ENCODE measurements at regions not wholly inside any gene's neighbourhood (a gene's known extent, or its start where the extent isn't known, plus 50 kb on each side); places are given as distances from the start of the nearest gene placed in this dataset.

- intact Hi-C loops (cut with DNase I) = no loop called here
- WGBS, 2 donors = 67 to 72% methylated on average over 2 to 3 of the region's 3 CpGs
- TF ChIP-seq POLR2A (IDR thresholded peaks at IDR 0.05) = no peak
- TF ChIP-seq CTCF (IDR thresholded peaks at IDR 0.05) = no peak
- H3K27me3 ChIP-seq = no peaks in the 10 kb centered on the region
- no peak overlapping the region for H3K4me3 ChIP-seq
- H3K27ac ChIP-seq = no peak overlapping the region
- peaks cover 0 to 18% (median 0%) of the 10 kb centered on the region in 3 donors for H3K9me3 ChIP-seq
- ATAC-seq (no peak), DNase-seq (no peak)
- H3K36me3 ChIP-seq (replicated peaks in 1 of 2; ENCODE audit: insufficient read depth in 1 of 2, low read depth in 2 of 2) = no peaks in the 10 kb centered on the region
- H3K4me1 ChIP-seq = no peaks in the 10 kb centered on the region
Observed at GRCh38 chr9:22256381-22256780, 190.2 kb upstream of the DMRTA1 start.

- intact Hi-C loops (cut with DNase I) = no loop called here
- TF ChIP-seq POLR2A (IDR thresholded peaks at IDR 0.05) (no peak), CTCF (IDR thresholded peaks at IDR 0.05) (no peak)
- H3K4me3 ChIP-seq = no peak overlapping the region
- H3K4me1 ChIP-seq = no peaks in the 10 kb centered on the region
- H3K27me3 ChIP-seq = no peaks in the 10 kb centered on the region
- no peak overlapping the region for H3K27ac ChIP-seq
- DNase-seq (no peak), ATAC-seq (no peak)
- H3K9me3 ChIP-seq = peaks cover 0 to 15% (median 0%) of the 10 kb centered on the region in 3 donors
- H3K36me3 ChIP-seq (replicated peaks in 1 of 2; ENCODE audit: insufficient read depth in 1 of 2, low read depth in 2 of 2) = no peaks in the 10 kb centered on the region
Observed at GRCh38 chr9:22257026-22257816, 189.4 kb upstream of the DMRTA1 start.

GRCh38 chr9:22265038-22265437 lies 181.6 kb upstream of the DMRTA1 start:
- Histone ChIP-seq H3K27ac (no peak overlapping the region), H3K4me3 (no peak overlapping the region), H3K36me3 (replicated peaks in 1 of 2; ENCODE audit: insufficient read depth in 1 of 2, low read depth in 2 of 2) (no peaks in the 10 kb centered on the region), H3K9me3 (peaks cover 0 to 4% (median 0%) of the 10 kb centered on the region in 3 donors), H3K27me3 (no peaks in the 10 kb centered on the region), H3K4me1 (no peaks in the 10 kb centered on the region)
- DNase-seq (no peak), ATAC-seq (no peak)
- TF ChIP-seq POLR2A (IDR thresholded peaks at IDR 0.05) = no peak
- no peak for TF ChIP-seq CTCF (IDR thresholded peaks at IDR 0.05)
- intact Hi-C loops (cut with DNase I) = no loop called here

GRCh38 chr9:22265534-22265933 lies 181.1 kb upstream of the DMRTA1 start:
- Histone ChIP-seq H3K4me3 (no peak overlapping the region), H3K27ac (no peak overlapping the region), H3K9me3 (peaks cover 0 to 4% (median 0%) of the 10 kb centered on the region in 3 donors), H3K4me1 (no peaks in the 10 kb centered on the region), H3K27me3 (no peaks in the 10 kb centered on the region), H3K36me3 (replicated peaks in 1 of 2; ENCODE audit: insufficient read depth in 1 of 2, low read depth in 2 of 2) (no peaks in the 10 kb centered on the region)
- DNase-seq (no peak), ATAC-seq (no peak)
- WGBS, 2 donors = 51 to 56% methylated on average over 2 of the region's 2 CpGs
- no peak for TF ChIP-seq POLR2A (IDR thresholded peaks at IDR 0.05)
- no peak for TF ChIP-seq CTCF (IDR thresholded peaks at IDR 0.05)
- intact Hi-C loops (cut with DNase I) = no loop called here

- H3K27ac ChIP-seq = no peak overlapping the region
- ATAC-seq (no peak), DNase-seq (no peak)
- no peak for TF ChIP-seq POLR2A (IDR thresholded peaks at IDR 0.05)
- TF ChIP-seq CTCF (IDR thresholded peaks at IDR 0.05) = no peak
- no peaks in the 10 kb centered on the region for H3K36me3 ChIP-seq (replicated peaks in 1 of 2; ENCODE audit: insufficient read depth in 1 of 2, low read depth in 2 of 2)
- no peaks in the 10 kb centered on the region for H3K9me3 ChIP-seq
- no peaks in the 10 kb centered on the region for H3K4me1 ChIP-seq
- intact Hi-C loops (cut with DNase I) = no loop called here
- 88 to 89% methylated on average over 2 of the region's 2 CpGs for WGBS, 2 donors
- H3K4me3 ChIP-seq = no peak overlapping the region
- no peaks in the 10 kb centered on the region for H3K27me3 ChIP-seq
Observed at GRCh38 chr9:22274477-22274876, 172.1 kb upstream of the DMRTA1 start.

Measured in body of pancreas (tissue), 4 donors.